ENCODE measurements at regions not wholly inside any gene's neighbourhood (a gene's known extent, or its start where the extent isn't known, plus 50 kb on each side); places are given as distances from the start of the nearest gene placed in this dataset.

DNA sequence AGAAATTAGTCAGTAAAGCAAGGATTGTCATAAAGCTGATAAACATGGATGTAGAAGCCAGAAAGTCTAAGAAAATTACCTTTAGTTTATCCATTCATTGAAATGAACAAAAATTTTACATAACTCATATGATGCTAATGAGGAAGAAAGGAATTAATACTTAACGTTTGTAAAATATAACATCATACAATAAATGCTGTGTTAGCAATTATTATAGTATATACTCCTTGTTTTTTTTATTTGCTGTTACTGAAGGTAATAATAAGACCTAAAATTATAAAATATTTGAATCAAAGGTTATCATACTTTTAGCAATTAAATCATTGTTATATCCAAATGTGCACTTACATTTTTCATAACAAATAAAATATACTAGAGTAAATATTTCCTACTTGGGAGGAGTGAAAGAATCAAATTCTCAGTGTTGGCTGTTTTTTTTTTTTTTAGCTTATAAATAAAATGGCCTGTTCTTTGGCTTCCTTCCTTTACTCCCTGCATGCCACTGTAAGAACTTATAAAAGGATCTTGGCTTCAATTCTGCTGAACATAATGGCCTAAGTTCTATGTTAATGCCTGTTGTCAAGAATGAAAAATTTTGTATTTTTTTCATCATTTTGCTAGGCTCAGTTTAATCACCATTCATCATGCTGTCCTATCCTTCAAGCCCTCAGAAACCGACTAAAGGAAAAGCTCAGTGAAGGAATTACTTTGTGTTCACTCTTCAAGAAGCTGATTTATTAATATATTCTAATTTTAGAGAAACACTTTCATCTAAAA is 167.4 kb upstream of the SLITRK1 start:
- no peaks in the 10 kb centered on the region for H3K4me1 Mint-ChIP-seq
- H3K36me3 Mint-ChIP-seq: no peaks in the 10 kb centered on the region
- no peak overlapping the region for H3K27ac Mint-ChIP-seq
- no peak for DNase-seq
- no peaks in the 10 kb centered on the region for H3K27me3 Mint-ChIP-seq
- no peak overlapping the region for H3K4me3 Mint-ChIP-seq
- H3K9me3 Mint-ChIP-seq: no peaks in the 10 kb centered on the region

DNA sequence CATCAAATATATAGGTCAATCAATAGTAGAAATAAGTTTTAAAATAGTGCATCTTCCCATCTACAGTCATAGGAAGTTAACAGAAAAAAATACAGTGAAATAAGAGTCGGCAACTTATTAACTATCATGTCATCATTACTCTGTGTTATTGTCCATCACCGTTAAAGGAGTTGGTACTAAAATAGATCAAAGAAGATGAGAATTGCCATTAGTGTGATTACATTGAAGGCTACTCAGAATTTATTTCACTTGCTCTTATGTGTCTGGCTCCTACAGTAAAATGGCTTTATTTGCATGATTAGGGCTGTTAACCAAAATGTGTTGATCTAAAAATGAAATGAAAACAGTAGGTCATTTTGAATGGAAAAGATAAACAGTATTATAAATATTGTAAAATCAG is 162.5 kb upstream of the SLITRK1 start:
- Mint-ChIP-seq H3K27ac (no peak overlapping the region), H3K27me3 (no peaks in the 10 kb centered on the region), H3K9me3 (no peaks in the 10 kb centered on the region), H3K4me3 (no peak overlapping the region), H3K36me3 (no peaks in the 10 kb centered on the region), H3K4me1 (peaks cover 7% of the 10 kb centered on the region)
- DNase-seq: no peak

DNA sequence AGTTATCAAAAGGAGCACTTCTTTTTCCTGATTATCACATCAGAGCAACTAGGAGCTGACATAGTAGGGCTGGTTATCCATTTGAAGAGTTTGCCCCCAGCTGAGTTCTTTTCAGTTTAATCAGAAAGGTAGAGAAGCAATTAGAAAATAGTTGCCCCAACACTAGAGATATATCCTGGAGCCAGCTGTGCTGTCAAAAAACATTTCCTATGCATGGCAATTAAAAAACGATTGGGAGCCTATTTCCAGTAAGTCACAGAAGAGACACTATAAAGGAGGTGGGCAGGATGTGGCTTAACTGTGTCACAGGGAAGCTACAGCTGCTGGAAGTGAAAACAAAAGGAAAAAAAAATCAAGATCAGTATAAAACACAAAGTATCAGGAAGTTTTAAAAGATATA is 155.7 kb upstream of the SLITRK1 start:
- no peaks in the 10 kb centered on the region for H3K27me3 Mint-ChIP-seq
- peaks cover 17% of the 10 kb centered on the region for H3K4me1 Mint-ChIP-seq
- no peak overlapping the region for H3K4me3 Mint-ChIP-seq
- H3K9me3 Mint-ChIP-seq: no peaks in the 10 kb centered on the region
- DNase-seq: no peak
- no peaks in the 10 kb centered on the region for H3K36me3 Mint-ChIP-seq
- H3K27ac Mint-ChIP-seq: no peak overlapping the region

DNA sequence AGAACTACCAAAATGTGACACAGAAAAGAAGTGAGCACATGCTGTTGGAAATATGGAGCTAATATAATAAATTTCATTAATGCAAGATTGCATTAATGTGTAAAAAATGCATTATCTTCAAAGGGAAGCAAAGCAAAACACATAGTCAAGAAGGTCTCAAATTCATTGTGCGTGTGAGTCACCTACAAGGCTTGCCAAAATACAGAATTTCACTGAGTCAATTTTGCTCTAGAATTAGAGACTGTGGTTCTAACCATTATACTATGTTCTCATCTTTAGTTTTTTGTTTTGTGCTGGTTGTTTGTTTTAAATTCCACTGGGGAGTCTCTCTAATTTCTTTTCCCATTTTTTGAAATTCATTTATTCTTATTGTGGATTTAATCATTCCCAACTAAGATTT is 149.8 kb upstream of the SLITRK1 start:
- Mint-ChIP-seq H3K27me3 (no peaks in the 10 kb centered on the region), H3K36me3 (no peaks in the 10 kb centered on the region), H3K4me1 (peaks cover 3% of the 10 kb centered on the region)

DNA sequence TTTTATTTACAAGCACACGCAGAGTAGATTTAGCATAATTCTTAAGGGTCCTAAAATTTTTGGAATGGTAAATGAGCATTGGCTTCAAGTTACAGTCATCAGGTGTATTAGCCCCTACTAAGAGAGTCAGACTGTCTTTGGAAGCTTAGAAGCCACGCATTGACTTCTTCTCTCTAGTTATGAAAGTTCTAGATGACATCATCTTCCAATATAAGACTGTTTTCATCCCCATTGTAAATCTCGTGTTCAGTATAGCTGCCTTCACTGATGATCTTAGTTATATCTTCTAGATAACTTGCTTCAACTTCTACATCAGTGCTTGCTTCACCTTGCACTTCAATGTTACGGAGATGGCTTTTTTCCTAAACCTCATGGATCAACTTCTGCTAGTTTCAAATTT is 148.8 kb upstream of the SLITRK1 start:
- Mint-ChIP-seq H3K27me3 (no peaks in the 10 kb centered on the region), H3K36me3 (no peaks in the 10 kb centered on the region), H3K4me1 (no peaks in the 10 kb centered on the region), H3K9me3 (no peaks in the 10 kb centered on the region), H3K4me3 (no peak overlapping the region), H3K27ac (no peak overlapping the region)
- no peak for DNase-seq

More for the DNA sequence above, 149.8 kb upstream of the SLITRK1 start:
- no peak for DNase-seq
- Mint-ChIP-seq H3K9me3 (no peaks in the 10 kb centered on the region), H3K27ac (no peak overlapping the region), H3K4me3 (no peak overlapping the region)

DNA sequence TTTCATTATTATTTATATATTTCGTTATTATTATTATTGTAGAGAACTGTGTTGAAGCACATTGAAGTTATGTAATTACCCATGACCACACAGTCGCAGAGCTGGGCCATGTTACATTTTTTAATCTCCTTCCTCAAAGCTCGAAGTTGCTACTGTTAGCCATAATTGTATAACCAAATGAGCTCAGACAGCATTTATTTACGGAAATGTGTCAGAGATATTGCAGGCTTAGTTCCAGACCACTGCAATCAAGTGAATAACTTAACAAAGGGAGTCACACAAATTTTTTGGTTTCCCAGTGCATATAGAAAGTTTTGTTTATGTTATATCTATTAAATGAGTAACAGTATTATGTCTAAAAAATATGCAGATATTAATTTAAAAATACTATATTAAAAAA is 147.1 kb upstream of the SLITRK1 start:
- no peak for DNase-seq
- Mint-ChIP-seq H3K27ac (no peak overlapping the region), H3K4me3 (no peak overlapping the region), H3K4me1 (no peaks in the 10 kb centered on the region), H3K27me3 (no peaks in the 10 kb centered on the region), H3K36me3 (no peaks in the 10 kb centered on the region), H3K9me3 (no peaks in the 10 kb centered on the region)

DNA sequence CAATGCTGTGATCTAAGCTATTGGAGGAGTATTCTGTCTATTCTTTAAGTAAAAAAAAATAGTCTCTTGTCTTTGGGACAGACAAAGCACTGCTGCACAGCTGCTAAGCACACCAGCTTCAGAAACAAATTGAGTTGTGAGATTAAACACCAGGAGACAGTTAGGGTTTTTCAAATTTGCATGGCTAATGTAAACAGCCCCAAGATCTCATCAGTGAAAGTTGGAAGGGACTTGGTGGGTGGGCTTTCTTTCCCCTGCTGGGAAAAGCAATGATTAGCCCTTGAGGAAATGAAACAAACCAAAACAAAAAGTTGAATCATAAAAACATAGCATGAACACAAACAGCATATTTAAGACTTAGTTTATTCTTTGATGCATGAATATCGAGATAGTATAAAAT is 143.6 kb upstream of the SLITRK1 start:
- H3K27me3 Mint-ChIP-seq: no peaks in the 10 kb centered on the region
- no peaks in the 10 kb centered on the region for H3K36me3 Mint-ChIP-seq
- no peak overlapping the region for H3K4me3 Mint-ChIP-seq
- H3K4me1 Mint-ChIP-seq: no peaks in the 10 kb centered on the region
- no peaks in the 10 kb centered on the region for H3K9me3 Mint-ChIP-seq
- H3K27ac Mint-ChIP-seq: no peak overlapping the region
- DNase-seq: no peak

DNA sequence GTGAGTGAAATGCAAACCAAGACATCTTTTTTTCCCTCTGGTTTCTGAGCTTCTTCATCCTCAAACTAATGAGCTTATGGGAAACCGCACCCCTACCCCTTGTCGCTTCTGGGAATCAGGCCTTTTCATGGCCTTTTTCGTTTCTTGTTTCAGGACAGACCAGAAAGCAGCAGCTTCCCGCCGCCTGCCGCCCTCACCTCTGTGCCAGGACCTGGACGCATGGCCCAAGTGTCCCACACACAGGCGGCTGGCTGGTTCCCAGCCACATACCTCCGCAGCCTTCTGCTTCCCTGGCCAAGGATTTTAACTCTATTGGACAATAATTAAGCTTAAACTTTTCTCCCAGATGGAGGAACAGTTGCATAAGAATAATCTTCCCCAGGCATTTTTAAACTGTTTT is 114.1 kb upstream of the SLITRK1 start:
- H3K4me3 Mint-ChIP-seq: no peak overlapping the region
- no peak overlapping the region for H3K27ac Mint-ChIP-seq
- no peak for DNase-seq
- no peaks in the 10 kb centered on the region for H3K27me3 Mint-ChIP-seq
- H3K9me3 Mint-ChIP-seq: no peaks in the 10 kb centered on the region
- no peaks in the 10 kb centered on the region for H3K36me3 Mint-ChIP-seq
- no peaks in the 10 kb centered on the region for H3K4me1 Mint-ChIP-seq

- no peaks in the 10 kb centered on the region for H3K4me1 Mint-ChIP-seq
- no peak overlapping the region for H3K4me3 Mint-ChIP-seq
- H3K27me3 Mint-ChIP-seq: no peaks in the 10 kb centered on the region
- no peak for DNase-seq
- no peaks in the 10 kb centered on the region for H3K9me3 Mint-ChIP-seq
- H3K27ac Mint-ChIP-seq: no peak overlapping the region
- H3K36me3 Mint-ChIP-seq: no peaks in the 10 kb centered on the region
These were observed 113.7 kb upstream of the SLITRK1 start for GRCh38 chr13:83995930-83996329.

DNA sequence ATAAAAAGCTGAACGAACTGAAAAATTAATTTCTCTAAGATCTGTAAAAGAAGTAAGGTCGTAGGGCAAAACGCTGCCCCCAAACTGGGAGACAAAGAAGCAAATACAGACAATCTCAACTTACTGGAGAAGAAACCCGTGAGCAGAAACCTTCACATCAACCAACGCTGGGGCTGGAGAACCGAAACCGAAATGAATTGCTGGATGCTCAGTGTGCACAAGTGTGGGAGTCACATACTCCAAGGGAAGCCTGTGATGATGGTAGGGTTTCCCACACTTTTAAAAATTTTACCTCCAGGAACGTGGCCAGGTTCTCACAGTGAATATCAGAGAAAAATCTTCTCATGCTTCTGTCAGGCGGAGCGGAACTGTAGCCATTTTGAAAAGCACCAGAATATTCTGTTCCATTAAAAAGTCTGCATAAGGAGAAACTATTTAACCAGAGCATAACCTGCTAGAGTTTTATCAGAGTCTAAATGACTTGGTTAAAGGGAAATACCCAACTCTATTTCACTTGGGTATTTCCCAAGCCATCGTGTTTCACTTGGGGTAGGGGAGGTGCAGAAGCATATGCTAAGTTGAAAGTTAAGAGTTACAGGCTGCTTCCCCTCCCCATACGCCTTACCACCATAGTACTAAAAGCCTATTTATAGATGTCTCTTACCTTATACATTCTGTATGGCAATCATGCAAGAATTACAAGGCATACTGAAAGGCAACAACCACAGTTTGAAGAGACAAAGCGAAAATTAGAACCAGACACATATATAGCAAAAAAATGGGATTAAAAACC is 110.5 kb upstream of the SLITRK1 start:
- Mint-ChIP-seq H3K4me1 (peaks cover 1% of the 10 kb centered on the region), H3K4me3 (no peak overlapping the region), H3K27ac (no peak overlapping the region), H3K27me3 (no peaks in the 10 kb centered on the region), H3K36me3 (no peaks in the 10 kb centered on the region), H3K9me3 (no peaks in the 10 kb centered on the region)
- DNase-seq: no peak

DNA sequence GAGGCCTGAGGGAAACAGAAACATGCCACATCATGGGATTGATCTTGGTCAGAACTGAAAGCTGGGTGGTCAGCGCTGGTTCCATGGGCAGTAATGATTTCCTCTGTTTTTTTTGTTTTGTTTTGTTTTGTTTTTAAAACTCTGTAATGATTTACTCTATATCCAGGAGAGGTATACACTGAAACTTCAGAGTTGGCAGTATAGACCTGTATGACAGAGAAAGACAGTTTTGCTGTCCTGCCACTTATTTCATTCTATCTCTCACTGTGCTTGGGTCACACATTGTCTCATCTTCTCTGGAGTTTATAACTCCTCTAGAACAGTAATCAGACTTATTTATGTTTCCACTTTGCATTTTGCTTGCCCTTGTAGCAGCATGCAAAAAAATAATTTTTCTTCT is 105.1 kb upstream of the SLITRK1 start:
- Mint-ChIP-seq H3K4me3 (no peak overlapping the region), H3K36me3 (no peaks in the 10 kb centered on the region), H3K27ac (no peak overlapping the region), H3K9me3 (peaks cover 2% of the 10 kb centered on the region), H3K27me3 (no peaks in the 10 kb centered on the region), H3K4me1 (peaks cover 8% of the 10 kb centered on the region)
- DNase-seq: no peak

DNA sequence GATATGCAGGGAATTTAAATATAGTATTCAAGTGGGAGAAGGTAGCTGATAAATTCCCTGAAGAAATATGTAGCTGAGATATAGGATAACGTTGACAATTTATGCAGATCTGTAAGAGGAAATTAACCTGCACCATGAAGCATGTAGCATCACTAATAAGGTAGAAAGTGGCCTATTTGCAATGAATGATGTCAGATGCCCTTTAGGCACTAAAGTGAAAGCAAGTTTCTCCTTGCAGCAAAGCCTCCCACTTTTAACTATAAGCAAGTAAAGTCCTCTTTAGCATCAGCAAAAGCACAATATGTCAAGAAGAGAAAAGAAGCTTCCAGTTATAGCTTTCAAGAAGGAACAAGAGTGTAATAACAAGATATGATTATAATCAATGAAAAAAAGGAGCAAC is 102.5 kb upstream of the SLITRK1 start:
- peaks cover 2% of the 10 kb centered on the region for H3K9me3 Mint-ChIP-seq
- H3K27ac Mint-ChIP-seq: no peak overlapping the region
- H3K4me1 Mint-ChIP-seq: peaks cover 8% of the 10 kb centered on the region
- no peaks in the 10 kb centered on the region for H3K27me3 Mint-ChIP-seq
- no peaks in the 10 kb centered on the region for H3K36me3 Mint-ChIP-seq
- DNase-seq: no peak
- H3K4me3 Mint-ChIP-seq: no peak overlapping the region

- no peaks in the 10 kb centered on the region for H3K27me3 Mint-ChIP-seq
- no peaks in the 10 kb centered on the region for H3K9me3 Mint-ChIP-seq
- no peak overlapping the region for H3K27ac Mint-ChIP-seq
- no peaks in the 10 kb centered on the region for H3K36me3 Mint-ChIP-seq
- DNase-seq: no peak
- H3K4me3 Mint-ChIP-seq: no peak overlapping the region
- peaks cover 9% of the 10 kb centered on the region for H3K4me1 Mint-ChIP-seq
These were observed 98.1 kb upstream of the SLITRK1 start for GRCh38 chr13:83980331-83980730.

DNA sequence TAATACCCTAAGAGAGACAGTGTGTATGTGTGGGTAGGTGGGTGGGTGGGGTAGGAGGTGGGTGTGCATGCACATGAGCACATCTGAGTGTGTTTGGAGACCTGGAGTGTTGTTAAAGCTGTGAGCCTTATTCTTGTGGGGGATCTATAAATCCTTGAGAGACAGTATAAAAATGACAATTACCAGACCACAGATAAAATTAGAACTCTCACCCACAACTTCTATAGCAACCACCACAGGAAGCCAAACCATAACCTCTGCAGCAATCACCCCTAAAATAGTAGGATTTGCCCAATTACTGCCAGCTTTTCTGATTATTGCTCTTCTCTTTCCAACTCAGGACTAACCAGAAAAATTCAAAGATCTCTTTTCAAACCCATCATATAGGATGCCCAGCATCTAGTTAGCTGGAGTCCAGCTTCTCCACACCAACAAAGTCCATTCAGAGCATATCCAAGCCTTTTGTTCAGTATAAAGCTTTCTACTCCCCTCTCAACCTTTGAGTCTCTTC is 93.4 kb upstream of the SLITRK1 start:
- DNase-seq: no peak
- Mint-ChIP-seq H3K27me3 (no peaks in the 10 kb centered on the region), H3K4me1 (peaks cover 7% of the 10 kb centered on the region), H3K27ac (no peak overlapping the region), H3K36me3 (no peaks in the 10 kb centered on the region), H3K4me3 (no peak overlapping the region), H3K9me3 (no peaks in the 10 kb centered on the region)

DNA sequence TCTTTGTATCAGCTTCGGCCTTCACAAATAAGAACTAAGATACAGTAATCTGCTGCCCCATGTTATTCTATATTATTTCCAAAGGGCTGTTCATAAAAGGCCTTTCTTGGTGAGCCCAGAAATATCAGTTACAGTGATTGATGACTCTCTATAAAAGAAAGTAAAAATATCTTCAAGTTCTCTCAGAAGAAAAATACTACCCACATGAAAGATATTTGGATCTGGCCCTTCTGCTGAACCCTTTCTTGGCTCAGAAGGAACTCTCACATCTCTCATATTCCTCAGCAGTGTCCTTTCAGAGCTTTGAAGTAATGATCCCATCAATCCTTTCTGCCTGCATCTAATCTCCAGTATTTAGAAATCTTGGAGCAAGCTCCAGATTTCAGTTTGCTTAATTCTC is 76.3 kb upstream of the SLITRK1 start:
- no peak overlapping the region for H3K4me3 Mint-ChIP-seq
- H3K9me3 Mint-ChIP-seq: no peaks in the 10 kb centered on the region
- H3K27ac Mint-ChIP-seq: no peak overlapping the region
- no peaks in the 10 kb centered on the region for H3K4me1 Mint-ChIP-seq
- H3K36me3 Mint-ChIP-seq: no peaks in the 10 kb centered on the region
- no peaks in the 10 kb centered on the region for H3K27me3 Mint-ChIP-seq
- DNase-seq: no peak

DNA sequence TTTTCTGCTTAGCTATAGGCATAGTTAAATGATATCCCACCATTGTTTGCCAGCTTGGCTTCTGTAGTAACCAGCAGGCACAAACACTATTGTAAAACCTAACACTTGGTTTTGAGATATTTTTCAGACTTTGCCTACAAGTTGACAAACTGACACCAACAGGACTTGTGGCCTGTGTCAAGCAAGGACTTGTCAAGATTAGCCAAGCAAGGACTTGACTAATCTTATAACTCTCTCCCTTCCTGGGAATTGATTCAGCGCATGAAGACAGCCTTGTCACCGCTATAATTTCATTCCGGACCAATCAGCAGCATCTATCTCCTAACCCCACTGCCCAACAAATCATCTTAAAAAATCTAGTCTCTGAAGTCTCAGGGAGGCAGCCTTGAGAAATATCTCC is 72.7 kb upstream of the SLITRK1 start:
- H3K36me3 Mint-ChIP-seq: no peaks in the 10 kb centered on the region
- no peaks in the 10 kb centered on the region for H3K27me3 Mint-ChIP-seq
- H3K9me3 Mint-ChIP-seq: no peaks in the 10 kb centered on the region
- DNase-seq: no peak
- no peak overlapping the region for H3K27ac Mint-ChIP-seq
- no peak overlapping the region for H3K4me3 Mint-ChIP-seq
- no peaks in the 10 kb centered on the region for H3K4me1 Mint-ChIP-seq

Measured in activated naive CD8-positive, alpha-beta T cell treated with anti-CD3 and anti-CD28 coated beads for 36 hours (primary cell).